OCI-LY1 (cell line): ENCODE measurements at regions not wholly inside any gene's neighbourhood (a gene's known extent, or its start where the extent isn't known, plus 50 kb on each side); places are given as distances from the start of the nearest gene placed in this dataset.
"Not testable (repeated sequence)": the region's sequence is repeated elsewhere in the genome, so short reads cannot be mapped to it uniquely, and the experiment has no call there.

Experiments used
- H2AFZ ChIP-seq: fragments of 200-600 bp; sonication (generic), shearing (Covaris generic); 2 replicates; pipeline ENCODE4 v1.6.0; 2014; ENCODE audit warnings: antibody characterized with exemption, mild to moderate bottlenecking, low read length
- H3F3A ChIP-seq: fragments of 200-600 bp; sonication (generic), shearing (Covaris generic); 2 replicates; pipeline ENCODE4 v1.6.0; 2014; ENCODE audit warnings: mild to moderate bottlenecking, antibody characterized with exemption, low read length, moderate library complexity; ENCODE audit not compliant: insufficient read depth
- H3K27ac ChIP-seq: fragments of 200-600 bp; sonication (generic); 2 replicates; pipeline ENCODE4 v1.5.1; 2014; ENCODE audit warnings: low read length, mixed run types, mild to moderate bottlenecking, low read depth; ENCODE audit not compliant: poor library complexity, severe bottlenecking
- H3K27me3 ChIP-seq: fragments of 200-600 bp; sonication (generic); 2 replicates; pipeline ENCODE4 v1.6.0; 2014; ENCODE audit warnings: antibody characterized with exemption, mild to moderate bottlenecking, low read length, moderate library complexity; ENCODE audit not compliant: insufficient read depth
- H3K36me3 ChIP-seq: fragments of 200-600 bp; sonication (generic); 2 replicates; pipeline ENCODE4 v1.6.1; 2014; ENCODE audit warnings: mild to moderate bottlenecking, antibody characterized with exemption, low read length, moderate library complexity, mixed read lengths; ENCODE audit not compliant: insufficient read depth
- H3K4me1 ChIP-seq: fragments of 200-600 bp; sonication (generic); 2 replicates; pipeline ENCODE4 v1.5.1; 2014; ENCODE audit warnings: mild to moderate bottlenecking, low read length, moderate library complexity; ENCODE audit not compliant: insufficient read depth, severe bottlenecking
- H3K4me2 ChIP-seq: fragments of 200-600 bp; sonication (generic), shearing (Covaris generic); 2 replicates; pipeline ENCODE4 v1.6.1; 2014; ENCODE audit warnings: low read length
- H3K4me3 ChIP-seq: fragments of 200-600 bp; sonication (generic); 2 replicates; pipeline ENCODE4 v1.5.1; 2014; ENCODE audit warnings: low read length, low read depth, mild to moderate bottlenecking, mixed read lengths; ENCODE audit not compliant: poor library complexity, severe bottlenecking
- H3K79me2 ChIP-seq: fragments of 200-600 bp; shearing (Covaris generic); 2 replicates; pipeline ENCODE4 v1.6.1; 2016; ENCODE audit warnings: mixed run types, low read length, mixed read lengths; ENCODE audit not compliant: insufficient read depth
- H3K9ac ChIP-seq: fragments of 200-600 bp; sonication (generic), shearing (Covaris generic); 2 replicates; pipeline ENCODE4 v1.6.1; 2014; ENCODE audit warnings: mild to moderate bottlenecking, low read length, mixed read lengths
- H3K9me2 ChIP-seq: fragments of 200-600 bp; sonication (generic), shearing (Covaris generic); 2 replicates; pipeline ENCODE4 v1.6.1; 2014; ENCODE audit warnings: low read depth, mild to moderate bottlenecking, low read length, mixed read lengths
- H3K9me3 ChIP-seq: fragments of 200-600 bp; shearing (Covaris generic); 2 replicates; pipeline ENCODE4 v1.6.1; 2014; ENCODE audit warnings: low read length, mixed read lengths
- H4K20me1 ChIP-seq: fragments of 200-600 bp; sonication (generic), shearing (Covaris generic); 2 replicates; pipeline ENCODE4 v1.6.0; 2016; ENCODE audit warnings: mild to moderate bottlenecking, low read length; ENCODE audit not compliant: insufficient read depth

- not testable (repeated sequence) for H2AFZ ChIP-seq, H3K4me1 ChIP-seq, H3K79me2 ChIP-seq, H3K27ac ChIP-seq, H3K9ac ChIP-seq, H3K36me3 ChIP-seq, H3K4me2 ChIP-seq, H3K27me3 ChIP-seq, H3K9me2 ChIP-seq, H3K9me3 ChIP-seq, H3K4me3 ChIP-seq, H4K20me1 ChIP-seq, H3F3A ChIP-seq
Measured at GRCh38 chr10:47580063-47580462, 56.6 kb upstream of the AGAP9 start.

GRCh38 chr10:47578547-47578946, 55.1 kb upstream of the AGAP9 start:
- not testable (repeated sequence) for H2AFZ ChIP-seq, H3K27ac ChIP-seq, H3F3A ChIP-seq, H3K9me2 ChIP-seq, H3K27me3 ChIP-seq, H3K4me1 ChIP-seq, H3K4me2 ChIP-seq, H3K9me3 ChIP-seq, H4K20me1 ChIP-seq, H3K9ac ChIP-seq, H3K36me3 ChIP-seq, H3K4me3 ChIP-seq, H3K79me2 ChIP-seq
